Ammon's horn (tissue), 1 donor: ENCODE measurements at regions not wholly inside any gene's neighbourhood (a gene's known extent, or its start where the extent isn't known, plus 50 kb on each side); places are given as distances from the start of the nearest gene placed in this dataset.
"Not testable (repeated sequence)": the region's sequence is repeated elsewhere in the genome, so short reads cannot be mapped to it uniquely, and the experiment has no call there.

Experiments used
- DNase-seq: peaks from one replicate; pipeline ENCODE4 v3.0.0-alpha.2; 2016; ENCODE audit warnings: low spot score

DNA sequence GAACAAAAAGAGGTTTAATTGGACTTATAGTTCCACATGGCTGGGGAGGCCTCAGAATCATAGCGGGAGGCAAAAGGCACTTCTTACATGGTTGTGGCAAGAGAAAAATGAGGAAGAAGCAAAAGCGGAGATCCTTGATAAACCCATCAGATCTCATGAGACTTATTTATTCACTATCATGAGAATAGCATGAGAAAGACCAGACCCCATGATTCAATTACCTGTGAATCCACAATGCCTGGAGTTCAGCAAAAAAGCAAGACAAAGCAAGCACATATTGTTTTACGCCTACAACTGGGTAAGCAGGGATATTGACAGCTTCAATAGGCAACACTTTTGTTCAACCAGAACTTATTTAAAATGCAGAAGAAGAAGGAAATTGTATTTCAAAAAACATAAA, 218.2 kb downstream of the RPL10L start:
- no peak for DNase-seq

DNA sequence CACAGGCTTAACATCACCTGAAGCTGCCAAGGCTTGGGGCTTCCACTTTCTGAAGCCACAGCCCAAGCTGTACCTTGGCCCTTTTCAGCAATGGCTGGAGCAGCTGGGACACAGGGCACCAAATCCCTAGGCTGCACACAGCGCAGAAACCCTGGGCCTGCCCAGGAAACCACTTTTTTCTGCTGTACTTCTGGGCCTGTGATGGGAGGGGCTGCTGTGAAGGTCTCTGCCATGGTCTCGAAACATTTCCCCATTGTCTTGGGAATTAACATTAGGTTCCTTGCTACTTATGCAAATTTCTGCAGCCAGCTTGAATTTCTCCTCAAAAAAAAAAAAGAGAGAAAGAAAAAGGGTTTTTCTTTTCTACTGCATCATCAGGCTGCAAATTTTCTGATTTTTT, 219.1 kb downstream of the RPL10L start:
- no peak for DNase-seq

DNA sequence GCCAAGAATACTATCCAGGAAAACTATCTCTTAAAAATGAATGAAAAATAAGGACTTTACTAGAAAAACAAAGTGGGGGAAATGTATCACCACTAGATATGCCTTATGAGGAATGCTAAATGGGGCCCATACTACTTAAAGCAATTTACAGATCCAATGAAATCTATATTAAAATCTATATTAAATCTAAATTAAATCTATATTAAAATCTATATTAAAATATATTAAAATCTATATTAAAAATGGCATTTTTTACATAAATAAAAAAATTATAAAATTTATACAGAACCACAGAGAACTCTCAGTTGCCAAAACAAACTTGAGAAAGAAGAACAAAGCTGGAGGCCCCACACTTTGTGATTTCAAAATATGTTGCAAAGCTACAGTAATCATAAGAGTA, 234.5 kb downstream of the RPL10L start:
- no peak for DNase-seq

DNA sequence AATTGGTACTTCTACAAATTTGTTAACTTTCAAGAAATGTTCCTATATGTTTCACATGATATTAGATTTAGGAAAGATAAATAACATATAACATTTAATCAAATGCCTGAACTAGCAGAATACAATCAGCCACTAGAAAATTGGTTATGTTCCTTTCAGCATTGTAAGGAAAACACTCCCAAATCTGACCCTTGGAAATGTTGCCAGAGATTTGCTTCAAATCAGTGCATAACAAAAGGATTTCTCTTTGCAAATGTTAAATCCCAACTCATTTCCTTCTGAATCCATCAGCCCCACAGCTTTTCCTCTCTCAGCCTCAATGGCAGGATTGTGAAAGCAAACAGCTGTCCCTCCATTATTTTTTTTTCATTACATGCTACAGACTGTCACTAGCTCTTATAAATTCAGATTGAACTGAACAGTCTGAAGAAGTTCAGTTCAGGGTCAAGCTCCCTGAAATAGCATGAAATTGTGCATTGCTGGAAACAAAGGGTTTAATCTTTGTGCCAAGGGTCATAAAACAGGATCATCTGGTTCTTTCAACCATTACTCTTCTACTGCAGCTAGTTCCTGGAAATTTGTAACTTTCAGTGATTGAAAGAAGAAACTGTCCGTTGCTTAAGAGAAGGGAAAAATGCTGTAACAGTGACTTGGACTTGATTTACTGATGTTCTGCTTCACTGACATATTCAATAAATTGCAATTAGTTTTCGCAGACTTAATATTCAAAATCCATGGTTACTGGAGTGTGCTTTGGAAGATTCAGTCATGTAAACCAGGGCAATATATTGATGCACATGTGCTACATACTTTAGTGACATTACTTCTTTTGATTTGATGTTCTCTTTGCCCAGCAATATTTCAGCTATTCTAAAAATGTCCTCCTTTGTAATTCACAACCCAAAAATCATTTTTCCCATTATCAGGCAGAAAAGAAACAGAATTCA, 246.4 kb downstream of the RPL10L start:
- DNase-seq: peak; percentile 3

DNA sequence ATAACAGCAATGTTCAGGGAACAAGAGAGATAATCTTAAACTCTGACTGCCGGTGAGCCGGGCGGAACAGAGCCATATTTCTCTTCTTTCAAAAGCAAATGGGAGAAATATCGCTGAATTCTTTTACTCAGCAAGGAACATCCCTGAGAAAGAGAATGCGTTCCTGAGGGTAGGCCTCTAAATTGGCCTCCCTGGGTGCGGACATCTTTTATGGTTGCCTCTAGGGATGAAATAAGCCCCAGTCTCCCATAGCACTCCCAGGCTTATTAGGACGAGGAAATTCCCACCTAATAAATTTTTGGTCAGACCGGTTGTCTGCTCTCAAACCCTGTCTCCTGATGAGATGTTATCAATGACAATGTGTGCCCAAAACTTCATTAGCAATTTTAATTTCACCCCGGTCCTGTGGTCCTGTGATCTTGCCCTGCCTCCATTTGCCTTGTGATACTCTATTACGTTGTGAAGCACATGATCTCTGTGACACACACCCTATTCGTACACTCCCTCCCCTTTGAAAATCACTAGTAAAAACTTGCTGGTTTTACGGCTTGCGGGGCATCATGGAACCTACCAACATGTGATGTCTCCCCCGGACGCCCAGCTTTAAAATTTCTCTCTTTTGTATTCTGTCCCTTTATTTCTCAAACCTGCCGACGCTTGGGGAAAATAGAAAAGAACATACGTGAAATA, 249.4 kb downstream of the RPL10L start:
- DNase-seq: not testable (repeated sequence)

DNA sequence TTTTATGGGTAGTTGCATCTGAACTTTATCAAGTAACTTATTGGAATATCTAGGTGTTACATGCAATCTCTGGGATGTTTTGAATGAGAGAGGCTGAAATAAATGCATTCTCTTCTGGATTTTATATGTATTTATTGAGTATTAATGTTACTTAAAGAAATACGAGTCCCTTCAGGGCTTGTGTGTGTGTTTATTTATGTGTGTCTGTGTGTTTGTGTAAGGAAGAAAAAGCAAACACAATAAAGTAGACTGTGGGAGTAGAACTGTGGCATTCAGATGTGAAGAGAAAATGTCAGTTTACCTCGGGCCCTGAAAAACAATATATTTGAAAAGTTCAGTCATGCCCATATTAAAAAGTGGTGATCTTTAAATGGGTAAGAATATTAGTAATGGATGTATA, 250.5 kb downstream of the RPL10L start:
- DNase-seq: no peak

DNA sequence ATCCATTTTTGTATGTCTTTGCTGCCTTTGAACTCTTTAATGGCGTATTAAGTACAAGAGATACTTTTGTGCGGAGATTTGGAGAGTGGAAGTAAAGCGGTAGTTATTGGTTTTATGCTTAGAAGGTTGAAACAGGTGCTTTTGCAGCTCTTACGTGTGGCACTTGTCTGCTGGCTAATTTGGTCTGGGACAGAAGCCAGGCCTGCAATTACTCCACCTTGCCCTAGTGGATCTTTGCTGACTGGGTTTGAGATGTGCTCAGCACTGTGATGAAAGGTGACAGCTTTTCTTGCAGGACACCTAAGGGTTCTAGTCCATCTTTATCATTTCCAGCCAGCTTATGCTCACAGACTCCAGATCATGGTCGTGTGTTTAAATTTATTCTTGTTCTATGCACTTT, 252.5 kb downstream of the RPL10L start:
- DNase-seq: no peak

DNA sequence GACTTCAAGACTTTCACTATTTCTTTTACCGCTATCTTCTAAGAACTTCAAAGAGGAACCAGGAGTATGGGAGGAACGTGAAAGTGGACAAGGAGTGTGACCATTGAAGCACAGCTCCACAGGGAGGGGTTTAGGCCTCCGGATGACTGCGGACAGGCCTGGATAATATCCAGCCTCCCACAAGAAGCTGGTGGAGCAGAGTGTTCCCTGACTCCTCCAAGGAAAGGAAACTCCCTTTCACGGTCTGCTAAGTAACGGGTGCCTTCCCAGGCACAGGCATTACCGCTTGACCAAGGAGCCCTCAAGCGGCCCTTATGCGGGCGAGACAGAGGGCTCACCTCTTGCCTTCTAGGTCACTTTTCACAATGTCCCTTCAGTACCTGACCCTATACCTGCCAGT, 267.0 kb downstream of the RPL10L start:
- no peak for DNase-seq

DNA sequence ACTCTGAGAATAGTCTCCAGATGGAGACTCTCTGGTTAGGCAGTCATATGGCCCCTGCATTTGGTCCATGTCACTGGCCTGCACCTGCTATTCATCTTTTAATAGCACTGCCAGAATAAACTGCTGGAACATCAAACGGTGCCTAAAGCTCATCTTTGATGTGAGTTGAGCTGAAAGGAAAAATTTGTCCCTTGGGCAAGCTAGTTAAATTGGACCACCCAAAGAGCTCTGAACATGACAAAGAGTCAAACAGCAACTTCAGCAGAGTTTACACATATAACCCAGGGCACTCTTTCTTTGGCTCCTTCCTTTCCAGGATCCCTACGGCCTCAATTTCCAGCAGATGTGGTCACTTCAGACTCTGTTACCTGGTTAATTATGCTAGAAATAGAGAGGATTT, 269.9 kb downstream of the RPL10L start:
- no peak for DNase-seq

DNA sequence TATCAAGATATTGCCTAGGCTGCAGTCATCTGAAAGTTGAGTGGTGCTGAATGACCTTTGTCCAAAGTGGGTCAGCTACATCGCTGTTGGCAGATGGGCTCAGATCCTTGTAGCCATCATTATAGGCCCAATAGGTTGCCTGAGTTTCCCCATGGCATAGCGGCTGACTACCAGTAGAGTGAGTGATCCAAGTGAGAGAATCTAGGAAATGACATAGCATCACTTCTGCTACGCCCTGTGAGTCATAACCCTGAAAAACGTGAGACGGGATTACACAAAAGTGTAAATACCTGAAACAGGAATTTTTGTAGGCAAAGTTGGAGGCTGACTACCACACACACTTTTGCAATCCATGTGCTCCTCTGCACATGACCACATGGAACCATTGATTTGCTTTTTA, 273.3 kb downstream of the RPL10L start:
- DNase-seq: no peak

DNA sequence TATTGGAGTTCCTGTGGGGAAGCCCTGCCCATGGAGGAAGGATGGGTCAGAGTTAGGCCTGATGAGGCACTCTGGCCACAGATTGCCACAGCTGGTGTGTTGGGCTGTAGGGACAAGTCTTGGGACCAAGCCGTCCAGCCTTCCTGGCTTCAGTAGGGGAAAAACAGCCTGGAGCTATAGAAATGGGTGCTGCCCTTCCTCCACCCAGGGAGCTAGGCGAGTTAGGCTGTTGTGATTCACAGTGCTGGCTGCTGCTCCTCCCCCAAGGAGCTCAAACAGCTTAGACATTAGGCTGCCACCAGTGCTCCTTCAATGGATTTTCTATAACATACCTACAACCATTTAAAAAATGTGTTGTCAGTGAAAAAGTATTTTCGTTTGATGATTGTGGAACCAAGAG, 274.3 kb downstream of the RPL10L start:
- DNase-seq: no peak

DNA sequence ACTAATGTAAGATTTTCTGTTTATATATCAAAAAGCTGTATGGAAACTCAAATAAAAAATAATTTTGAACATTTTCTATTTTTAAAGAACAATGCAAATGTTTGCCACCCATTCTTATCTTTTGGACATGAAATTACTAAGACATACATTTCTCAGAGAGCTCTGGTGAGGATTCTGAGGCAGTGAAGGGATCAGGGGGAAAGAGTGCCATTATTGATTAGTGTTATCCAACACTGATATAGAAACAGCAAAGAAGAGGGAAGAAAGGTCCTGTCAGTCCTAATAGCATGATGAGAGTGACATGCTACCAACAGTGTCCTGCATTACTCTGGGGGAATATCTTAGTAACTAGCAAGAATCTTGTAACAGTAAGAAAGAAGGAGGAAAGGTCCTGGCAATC, 282.2 kb downstream of the RPL10L start:
- no peak for DNase-seq

DNA sequence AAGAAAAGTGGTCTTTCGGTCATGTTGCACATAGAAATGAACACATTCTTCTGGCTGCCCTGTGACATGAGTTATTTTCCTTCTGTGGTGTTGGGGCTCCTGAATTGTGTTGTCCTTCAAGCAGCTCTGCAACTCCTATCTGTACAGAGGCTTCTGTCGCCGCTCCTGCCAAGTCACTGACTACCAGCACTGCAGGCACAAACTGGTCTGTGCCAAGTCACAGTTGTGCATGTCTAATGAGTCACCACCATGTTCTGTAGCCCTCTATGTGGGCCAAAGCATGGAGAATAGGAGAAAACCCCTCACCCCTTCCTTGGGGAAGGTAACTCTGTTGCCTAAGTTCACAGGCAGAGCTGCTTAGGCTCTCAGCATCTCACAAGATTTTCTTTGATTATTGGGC, 283.3 kb downstream of the RPL10L start:
- DNase-seq: peak; percentile 17

DNA sequence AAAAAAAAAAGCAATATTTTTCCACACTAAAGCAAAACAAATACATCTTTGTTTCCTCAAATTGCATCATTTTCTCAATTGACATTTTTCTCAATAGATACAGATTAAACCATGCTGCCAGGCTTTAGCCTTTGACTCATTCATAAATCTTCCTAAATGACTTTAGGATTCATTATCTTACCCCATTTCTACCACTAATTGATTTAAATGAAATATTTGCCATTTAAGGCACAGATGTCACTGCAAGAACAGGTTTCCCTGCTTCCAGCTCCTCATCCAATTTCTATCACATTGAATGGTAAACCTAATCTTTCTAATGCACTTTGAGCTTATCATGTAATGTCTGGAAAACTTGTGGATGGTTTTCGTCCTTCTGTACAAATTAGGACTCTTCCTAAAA, 298.7 kb downstream of the RPL10L start:
- DNase-seq: no peak

DNA sequence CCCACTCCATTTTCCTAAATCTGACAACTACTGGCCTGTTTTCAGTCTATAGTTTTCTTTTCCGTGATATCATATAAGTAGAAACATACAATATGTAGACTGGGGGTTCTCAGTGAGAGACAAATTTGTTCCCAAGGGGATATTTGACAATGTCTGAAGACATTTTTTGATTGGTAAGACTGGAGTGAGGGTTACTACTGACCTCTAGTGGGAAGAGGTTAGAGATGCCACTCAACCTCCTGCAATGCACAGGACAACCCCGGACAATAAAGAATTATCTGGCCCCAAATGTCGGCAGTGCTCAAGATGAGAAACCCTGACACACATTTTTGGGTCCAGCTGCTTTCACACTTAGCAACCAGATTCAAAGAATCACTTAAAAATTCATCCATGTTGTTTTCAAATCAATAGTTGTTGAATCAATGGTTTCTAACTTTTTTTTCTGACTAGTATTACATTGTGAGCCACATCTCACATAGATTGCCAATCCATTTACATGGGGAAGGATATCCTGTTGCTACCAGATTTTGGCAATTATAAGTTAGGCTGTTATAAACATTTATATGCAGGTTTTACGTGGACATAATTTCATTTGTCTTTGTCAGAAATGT, 307.1 kb downstream of the RPL10L start:
- peak; percentile 13 for DNase-seq

DNA sequence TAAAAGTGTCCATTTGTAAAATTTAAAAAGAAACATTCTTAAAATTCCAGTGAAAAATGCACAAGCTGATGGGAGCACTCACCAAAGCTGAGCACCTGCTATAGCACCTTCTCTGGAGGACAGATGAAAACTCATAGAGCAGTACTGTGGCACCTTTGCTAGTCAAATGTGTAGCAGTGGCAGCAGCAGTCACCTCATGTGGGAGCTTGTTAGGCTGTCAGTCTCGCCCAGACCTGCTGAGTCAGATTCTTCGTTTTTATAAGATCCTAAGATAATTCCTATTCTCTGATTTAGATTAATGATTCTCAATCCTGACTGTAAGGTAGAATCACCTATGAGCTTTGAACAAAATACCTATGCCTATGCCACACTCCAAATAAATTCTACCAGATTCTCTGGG, 325.8 kb downstream of the RPL10L start:
- DNase-seq: no peak

DNA sequence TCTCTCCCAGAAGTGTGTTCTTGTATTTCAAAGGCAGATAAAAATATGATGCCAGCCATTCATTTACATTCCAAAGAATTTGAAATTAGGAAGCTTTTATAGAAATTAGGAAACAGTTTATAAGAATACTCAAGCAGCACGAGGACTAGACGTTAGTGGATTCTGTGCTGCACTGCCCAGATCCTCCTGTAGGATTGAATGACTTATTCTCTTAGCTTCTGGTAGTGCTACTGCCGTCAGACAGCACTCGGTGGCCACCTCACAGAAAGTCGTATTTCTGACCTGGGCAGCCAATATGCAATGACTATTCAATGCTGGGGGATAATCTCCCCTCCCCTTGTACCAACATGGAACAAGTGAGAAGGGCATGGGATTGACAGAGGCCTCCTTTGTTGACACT, 326.4 kb downstream of the RPL10L start:
- DNase-seq: no peak

DNA sequence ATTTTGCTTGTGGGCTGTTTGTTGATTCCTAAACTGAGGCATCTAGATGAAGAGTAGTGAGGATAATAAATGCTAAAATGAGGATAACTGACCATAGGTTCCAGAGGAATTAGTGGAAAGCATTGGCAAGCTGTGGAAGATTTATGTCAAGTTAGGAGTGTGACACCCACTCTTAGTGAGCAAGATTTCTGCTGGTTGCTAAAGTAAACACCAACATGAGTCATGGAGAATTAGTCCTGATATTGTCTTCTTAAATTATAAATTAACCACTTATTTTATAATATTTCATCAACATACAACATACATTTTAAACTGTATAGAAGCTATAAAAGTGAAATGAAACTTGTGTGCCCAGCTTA, 328.2 kb downstream of the RPL10L start:
- no peak for DNase-seq

DNA sequence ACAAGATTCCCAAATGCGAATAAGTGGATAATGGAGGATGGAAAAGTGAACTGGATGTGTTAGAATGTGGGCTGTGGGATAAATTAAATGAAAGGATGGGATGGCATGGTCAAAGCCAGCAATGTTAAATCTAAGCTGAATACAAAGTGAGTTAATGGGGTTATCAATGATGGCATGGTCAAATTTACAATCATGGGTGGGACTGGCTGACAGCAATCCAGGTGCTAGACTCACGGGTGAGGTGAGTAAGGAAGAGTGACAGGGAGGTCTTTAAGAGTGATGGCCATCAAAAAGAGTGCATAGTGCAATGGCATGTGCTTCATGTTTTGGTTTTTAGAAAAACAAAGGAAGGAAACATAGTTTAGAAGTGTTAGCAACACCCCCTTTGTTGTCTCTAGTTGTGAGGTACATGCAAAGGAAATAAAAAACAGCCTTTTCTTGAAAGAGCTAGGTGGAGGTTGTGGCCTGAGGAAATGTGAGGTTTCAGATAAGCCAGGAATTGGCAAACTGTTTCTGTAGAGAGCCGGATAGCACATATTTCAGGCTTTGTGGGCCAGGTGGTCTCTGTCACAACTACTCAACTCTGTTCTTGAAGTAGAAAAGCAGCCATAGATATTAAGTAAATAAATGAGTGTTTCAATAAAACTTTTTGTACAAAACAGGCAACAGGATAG, 328.7 kb downstream of the RPL10L start:
- DNase-seq: no peak

DNA sequence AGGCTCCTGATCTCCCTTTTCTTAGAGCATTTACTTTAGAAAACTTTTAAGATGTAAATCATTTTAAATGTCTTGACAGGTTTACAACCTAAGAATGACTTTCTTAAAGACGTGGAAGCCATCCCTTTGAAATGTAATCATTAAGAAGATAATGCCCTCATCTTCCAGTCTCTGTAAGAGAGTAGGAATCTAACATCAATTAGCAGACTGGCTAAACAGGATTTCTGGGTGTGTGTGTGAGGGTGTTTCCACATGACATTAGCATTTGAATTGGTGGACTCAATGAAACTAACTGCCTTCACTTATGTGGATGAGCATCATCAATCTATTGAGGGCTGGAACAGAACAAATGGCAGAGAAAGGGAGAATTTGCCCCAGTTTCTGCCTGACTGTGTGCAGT, 329.5 kb downstream of the RPL10L start:
- no peak for DNase-seq

DNA sequence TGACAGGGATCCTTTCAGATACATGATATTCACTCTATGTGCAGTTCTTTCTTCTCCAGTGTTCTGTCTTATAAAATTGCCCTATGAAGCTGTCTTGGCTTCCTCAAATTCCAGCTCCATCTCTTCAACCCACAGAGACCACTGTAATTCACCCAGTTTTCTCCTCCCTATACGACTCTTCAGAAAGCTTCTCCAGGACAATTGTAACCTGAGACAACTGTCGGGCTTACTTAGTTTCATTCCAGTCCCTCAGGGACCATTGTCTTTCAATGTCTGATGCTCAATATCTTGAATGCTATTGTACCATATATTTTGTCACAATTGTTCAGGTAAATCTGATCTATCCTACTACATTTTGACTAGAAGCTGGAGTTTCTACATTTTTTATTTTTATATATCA, 345.3 kb downstream of the RPL10L start:
- no peak for DNase-seq

DNA sequence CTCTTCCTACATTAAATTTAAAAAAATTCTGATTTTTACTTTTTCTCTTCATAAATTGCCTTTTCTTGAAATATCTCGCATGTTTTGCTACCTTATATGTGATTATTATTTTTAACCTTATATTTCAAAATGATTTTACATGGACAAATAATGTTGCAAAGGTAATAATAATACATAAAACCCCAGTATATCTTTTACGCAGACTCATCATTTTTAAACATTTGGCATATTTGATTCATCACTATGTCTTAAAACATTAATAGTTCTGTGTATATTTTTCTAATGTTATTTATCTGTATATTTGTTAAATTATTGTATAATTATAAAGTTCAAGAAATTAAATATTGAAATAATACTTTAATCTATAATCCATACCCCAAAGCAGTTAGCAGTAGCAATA, 350.8 kb downstream of the RPL10L start:
- DNase-seq: no peak

DNA sequence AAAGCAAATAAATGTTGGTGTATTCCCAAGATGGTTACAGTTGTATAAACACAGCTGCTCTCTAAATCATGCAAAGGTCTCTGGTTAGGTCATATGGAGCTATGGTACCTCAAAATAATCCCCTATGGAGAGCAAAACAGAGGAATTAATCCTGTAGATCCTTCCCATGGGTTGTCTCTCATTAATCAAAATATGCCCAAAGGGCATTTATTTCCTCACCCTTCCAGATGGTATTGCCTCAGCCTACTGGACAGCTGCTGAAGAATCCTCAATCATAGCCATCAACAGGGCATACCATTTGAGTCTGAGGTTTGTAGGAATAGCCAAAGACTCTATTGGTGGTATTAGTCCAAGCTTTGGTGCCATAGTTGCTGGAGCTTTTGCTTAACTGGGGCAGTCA, 360.9 kb downstream of the RPL10L start:
- no peak for DNase-seq
